Gastroesophageal sphincter (tissue), 4 donors: ENCODE measurements at regions not wholly inside any gene's neighbourhood (a gene's known extent, or its start where the extent isn't known, plus 50 kb on each side); places are given as distances from the start of the nearest gene placed in this dataset.

Source experiments
- ATAC-seq: fragments of 150-250 bp; one replicate; pipeline ENCODE4 v1.9.1; 2016; ENCODE audit warnings: mild to moderate bottlenecking, moderate library complexity
- H3K27ac ChIP-seq, 4 donors: fragments of 200-600 bp; sonication (generic) in 3 of 4; 1 replicate in 3 of 4; 2 replicates in 1 of 4; pipeline ENCODE4 v1.5.1; 2016 to 2019
- H3K27me3 ChIP-seq: fragments of 200-600 bp; sonication (generic); one replicate; pipeline ENCODE4 v1.5.1; 2019
- H3K36me3 ChIP-seq, 2 donors: fragments of 200-600 bp; sonication (generic); one replicate each; pipeline ENCODE4 v1.5.1; 2019; ENCODE audit warnings: control low read depth in 1 of 2
- H3K4me1 ChIP-seq, 3 donors: fragments of 200-600 bp; sonication (generic); 1 replicate in 2 of 3; 2 replicates in 1 of 3; pipeline ENCODE4 v1.5.1; 2016 to 2019; ENCODE audit warnings: control low read depth in 2 of 3
- H3K4me3 ChIP-seq, 2 donors: fragments of 200-600 bp; sonication (generic); one replicate each; pipeline ENCODE4 v1.5.1; 2019; ENCODE audit warnings: mild to moderate bottlenecking in 1 of 2, moderate library complexity in 1 of 2
- H3K9me3 ChIP-seq, 3 donors: fragments of 200-600 bp; sonication (generic); one replicate each; pipeline ENCODE4 v1.5.1; 2017 to 2019; ENCODE audit warnings: control low read depth in 2 of 3
- EP300 ChIP-seq: sonication (generic); formaldehyde crosslinking; IDR thresholded peaks from one replicate; pipeline ENCODE4 v1.6.1; 2017; ENCODE audit warnings: antibody characterized with exemption, mild to moderate bottlenecking
- POLR2A ChIP-seq, 2 donors: fragments of 450-650 bp; IDR thresholded peaks; one replicate each; pipeline ENCODE4 v1.6.1; 2017; ENCODE audit warnings: antibody characterized with exemption in 2 of 2, mild to moderate bottlenecking in 2 of 2, moderate library complexity in 1 of 2
- POLR2AphosphoS5 ChIP-seq: sonication (generic); formaldehyde crosslinking; IDR thresholded peaks from one replicate; pipeline ENCODE4 v1.6.1; 2017; ENCODE audit warnings: antibody characterized with exemption
- WGBS, 2 donors: methylation state at CpG; one replicate each; pipeline ENCODE4 v1.1.5; 2018; ENCODE audit warnings: low coverage in 1 of 2; 5-methylcytosine and 5-hydroxymethylcytosine counted together
- TF ChIP-seq, protein P1 (sequence below), 4 experiments: fragments of 200-600 bp in 2 of 4; fragments of 450-650 bp in 2 of 4; sonication (generic) in 1 of 4; IDR thresholded peaks; one replicate each; pipeline ENCODE4 v1.5.1; 2017 to 2019; ENCODE audit warnings: antibody characterized with exemption in 4 of 4, mild to moderate bottlenecking in 2 of 4, moderate library complexity in 2 of 4

DNA sequence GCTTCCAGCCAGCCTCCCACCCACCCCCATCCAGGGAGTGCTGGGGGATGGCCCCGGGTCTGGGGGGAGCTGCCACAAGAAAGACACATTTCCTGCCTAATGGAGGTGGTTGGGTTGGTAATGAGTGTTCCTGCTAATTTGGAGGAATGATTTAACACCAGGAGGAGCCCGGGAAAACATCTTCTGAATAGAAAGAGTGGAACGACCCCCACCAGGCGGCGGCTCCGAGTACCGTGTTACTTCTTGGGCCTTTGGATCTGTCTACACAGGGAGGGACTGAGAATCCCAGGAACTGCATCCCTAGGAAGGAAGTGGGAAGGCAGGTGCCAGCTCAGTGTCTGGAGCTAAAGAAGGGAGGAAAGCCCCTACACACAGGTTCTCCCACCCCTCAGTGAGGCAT is 64.6 kb downstream of the TSPAN17 start:
- 17 to 45% methylated on average over 6 of the region's 7 CpGs for WGBS, 2 donors
- ATAC-seq: no peak
- no peaks in the 10 kb centered on the region for H3K4me1 ChIP-seq
- H3K9me3 ChIP-seq: peaks cover 0 to 23% (median 0%) of the 10 kb centered on the region in 3 donors
- TF ChIP-seq POLR2AphosphoS5: no peak
- no peak for TF ChIP-seq POLR2A (IDR thresholded peaks at IDR 0.05)
- TF ChIP-seq EP300: no peak
- TF ChIP-seq, protein P1, sequence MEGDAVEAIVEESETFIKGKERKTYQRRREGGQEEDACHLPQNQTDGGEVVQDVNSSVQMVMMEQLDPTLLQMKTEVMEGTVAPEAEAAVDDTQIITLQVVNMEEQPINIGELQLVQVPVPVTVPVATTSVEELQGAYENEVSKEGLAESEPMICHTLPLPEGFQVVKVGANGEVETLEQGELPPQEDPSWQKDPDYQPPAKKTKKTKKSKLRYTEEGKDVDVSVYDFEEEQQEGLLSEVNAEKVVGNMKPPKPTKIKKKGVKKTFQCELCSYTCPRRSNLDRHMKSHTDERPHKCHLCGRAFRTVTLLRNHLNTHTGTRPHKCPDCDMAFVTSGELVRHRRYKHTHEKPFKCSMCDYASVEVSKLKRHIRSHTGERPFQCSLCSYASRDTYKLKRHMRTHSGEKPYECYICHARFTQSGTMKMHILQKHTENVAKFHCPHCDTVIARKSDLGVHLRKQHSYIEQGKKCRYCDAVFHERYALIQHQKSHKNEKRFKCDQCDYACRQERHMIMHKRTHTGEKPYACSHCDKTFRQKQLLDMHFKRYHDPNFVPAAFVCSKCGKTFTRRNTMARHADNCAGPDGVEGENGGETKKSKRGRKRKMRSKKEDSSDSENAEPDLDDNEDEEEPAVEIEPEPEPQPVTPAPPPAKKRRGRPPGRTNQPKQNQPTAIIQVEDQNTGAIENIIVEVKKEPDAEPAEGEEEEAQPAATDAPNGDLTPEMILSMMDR (IDR thresholded peaks at IDR 0.05): no peak
- H3K27me3 ChIP-seq: peaks cover 68% of the 10 kb centered on the region
- H3K36me3 ChIP-seq: no peaks in the 10 kb centered on the region
- H3K27ac ChIP-seq: no peak overlapping the region
- no peak overlapping the region for H3K4me3 ChIP-seq

DNA sequence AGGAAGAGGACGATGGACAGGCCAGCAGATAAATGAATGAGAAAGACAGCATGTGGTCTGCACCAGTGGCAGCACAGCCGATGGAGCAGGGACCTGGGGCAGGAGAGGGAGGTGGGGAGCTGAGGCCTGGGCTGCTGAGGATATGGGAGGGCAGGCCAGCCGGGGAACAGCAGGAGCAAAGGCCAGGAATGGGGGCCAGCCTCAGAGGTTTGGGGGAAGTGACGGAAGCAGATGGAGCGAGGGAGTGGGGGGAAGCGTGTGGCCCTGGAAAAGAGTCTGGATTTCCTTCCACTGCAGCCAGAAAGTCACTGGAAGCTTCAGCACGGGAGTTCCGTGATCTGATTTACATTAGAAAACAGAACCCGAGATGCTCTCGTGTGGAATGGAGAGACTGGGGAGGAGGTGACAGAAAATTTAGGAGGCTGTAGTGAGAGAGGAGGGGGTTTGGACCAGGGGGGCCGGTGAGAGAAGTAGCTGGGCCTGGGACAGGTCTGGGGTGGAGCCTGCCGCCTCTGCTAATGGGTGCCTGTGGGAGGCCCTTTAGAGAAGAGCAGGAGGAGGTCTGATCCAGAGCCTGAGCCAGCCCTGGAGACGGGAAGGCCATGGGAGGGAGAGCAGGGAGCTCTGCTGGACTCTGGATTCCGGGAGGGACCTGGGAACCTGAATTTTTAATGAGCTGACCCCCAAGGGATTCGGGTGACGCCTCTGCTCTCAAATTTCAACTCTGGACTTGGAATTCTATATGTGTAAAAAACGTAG is 65.4 kb downstream of the TSPAN17 start:
- no peak for ATAC-seq
- 21 to 39% methylated on average over 11 to 12 of the region's 17 CpGs for WGBS, 2 donors

DNA sequence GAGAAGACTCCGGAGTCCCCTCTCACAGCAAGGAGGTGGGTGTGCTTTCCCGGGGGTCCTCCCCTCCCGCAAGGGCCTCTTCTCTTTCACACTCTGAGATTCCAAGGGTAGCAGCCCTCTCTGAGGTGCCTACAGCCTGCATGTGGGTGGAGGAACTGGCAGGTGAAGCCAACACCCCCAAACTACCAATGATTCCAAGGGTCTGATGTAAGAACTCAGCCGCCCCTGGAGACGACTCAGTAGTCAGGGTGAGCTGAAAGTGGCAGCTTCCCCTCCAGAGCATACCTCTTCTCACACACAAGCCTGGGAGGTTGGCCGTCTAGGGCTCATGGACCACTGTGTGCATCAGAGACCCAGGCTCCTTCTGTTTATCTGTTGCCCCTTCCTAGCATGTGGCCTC is 66.1 kb downstream of the TSPAN17 start:
- H3K4me3 ChIP-seq: no peak overlapping the region
- no peaks in the 10 kb centered on the region for H3K36me3 ChIP-seq
- H3K27ac ChIP-seq: no peak overlapping the region
- H3K27me3 ChIP-seq: peaks cover 77% of the 10 kb centered on the region
- no peak for ATAC-seq
- TF ChIP-seq POLR2AphosphoS5: no peak
- no peak for TF ChIP-seq POLR2A (IDR thresholded peaks at IDR 0.05)
- peaks cover 0 to 23% (median 0%) of the 10 kb centered on the region in 3 donors for H3K9me3 ChIP-seq
- H3K4me1 ChIP-seq: no peaks in the 10 kb centered on the region
- 75 to 82% methylated on average over 2 to 3 of the region's 6 CpGs for WGBS, 2 donors

More for the DNA sequence above, 65.4 kb downstream of the TSPAN17 start:
- Histone ChIP-seq H3K27ac (no peak overlapping the region), H3K9me3 (peaks cover 0 to 23% (median 0%) of the 10 kb centered on the region in 3 donors), H3K36me3 (no peaks in the 10 kb centered on the region), H3K4me3 (no peak overlapping the region), H3K4me1 (no peaks in the 10 kb centered on the region), H3K27me3 (peaks cover 73% of the 10 kb centered on the region)
- no peak for TF ChIP-seq POLR2AphosphoS5
- TF ChIP-seq EP300: no peak
- no peak for TF ChIP-seq POLR2A (IDR thresholded peaks at IDR 0.05)
- TF ChIP-seq, protein P1 (IDR thresholded peaks at IDR 0.05): no peak

DNA sequence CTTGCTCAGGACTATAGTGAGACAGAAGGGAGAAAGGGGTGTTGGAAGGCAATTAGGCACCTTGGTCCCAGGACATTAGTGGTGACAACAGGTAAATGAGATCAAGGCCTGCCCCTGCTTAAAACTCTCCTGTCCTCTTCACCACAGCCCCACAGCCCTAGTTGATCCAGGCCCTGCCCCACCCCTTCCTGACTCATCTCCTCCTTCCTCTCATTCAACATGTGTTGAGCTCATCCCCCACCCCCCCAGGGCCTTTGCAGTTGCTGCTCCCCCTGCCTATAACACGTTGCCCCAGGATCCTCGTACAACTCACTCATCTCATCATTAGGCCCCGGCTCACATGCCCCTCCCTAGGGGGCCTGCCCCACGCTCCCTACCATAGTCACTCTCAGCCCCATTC is 66.8 kb downstream of the TSPAN17 start:
- H3K27ac ChIP-seq: no peak overlapping the region
- 80 to 100% methylated on average over 1 to 3 of the region's 4 CpGs for WGBS, 2 donors
- peaks cover 0 to 23% (median 0%) of the 10 kb centered on the region in 3 donors for H3K9me3 ChIP-seq
- peaks cover 78% of the 10 kb centered on the region for H3K27me3 ChIP-seq
- no peaks in the 10 kb centered on the region for H3K36me3 ChIP-seq
- no peak for ATAC-seq
- TF ChIP-seq POLR2AphosphoS5 (no peak), POLR2A (IDR thresholded peaks at IDR 0.05) (no peak), EP300 (no peak)
- TF ChIP-seq, protein P1 (IDR thresholded peaks at IDR 0.05): no peak
- H3K4me3 ChIP-seq: no peak overlapping the region
- H3K4me1 ChIP-seq: no peaks in the 10 kb centered on the region

DNA sequence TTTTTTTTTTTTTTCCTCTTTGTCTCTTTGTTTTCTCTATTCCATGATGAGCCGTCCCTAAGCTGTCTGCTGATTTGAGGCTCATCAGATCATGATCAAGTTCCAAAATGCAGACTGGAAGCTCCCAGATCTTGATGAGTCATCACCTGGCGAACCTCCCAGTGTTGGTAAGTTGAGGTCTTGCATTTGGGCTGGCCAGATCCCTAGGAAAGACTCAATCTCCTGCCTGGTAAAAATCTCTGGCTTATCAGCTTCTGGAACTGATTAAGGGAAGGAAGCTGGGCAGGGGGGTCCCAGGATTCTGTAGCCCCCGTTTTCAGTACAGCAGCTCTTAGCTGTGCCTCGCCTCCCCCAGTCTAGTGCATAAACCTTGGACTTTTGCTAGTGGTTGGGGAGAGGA is 69.0 kb downstream of the TSPAN17 start:
- ATAC-seq: no peak
- TF ChIP-seq POLR2A (IDR thresholded peaks at IDR 0.05) (no peak), EP300 (no peak), POLR2AphosphoS5 (no peak)
- TF ChIP-seq, protein P1 (IDR thresholded peaks at IDR 0.05): no peak
- H3K4me3 ChIP-seq: no peak overlapping the region
- peaks cover 0 to 23% (median 0%) of the 10 kb centered on the region in 3 donors for H3K9me3 ChIP-seq
- H3K27me3 ChIP-seq: peaks cover 73% of the 10 kb centered on the region
- 36 to 63% methylated on average over 2 to 3 of the region's 4 CpGs for WGBS, 2 donors
- no peak overlapping the region for H3K27ac ChIP-seq
- no peaks in the 10 kb centered on the region for H3K36me3 ChIP-seq
- H3K4me1 ChIP-seq: no peaks in the 10 kb centered on the region
